GM23338 (cell line): ENCODE measurements at regions not wholly inside any gene's neighbourhood (a gene's known extent, or its start where the extent isn't known, plus 50 kb on each side); places are given as distances from the start of the nearest gene placed in this dataset.

Source experiments
- ATAC-seq: fragments of 200-7000 bp; cut with Tn5 transposase; 3 replicates; pipeline ENCODE4 v1.9.1; 2020
- DNase-seq: peaks from one replicate; pipeline ENCODE4 v3.0.0-alpha.2; 2015; ENCODE audit warnings: low spot score
- H2AFZ ChIP-seq: fragments of 200-600 bp; sonication (generic); 2 replicates; pipeline ENCODE4 v1.8.0; 2016; ENCODE audit warnings: antibody characterized with exemption, mild to moderate bottlenecking, moderate library complexity
- H3F3A ChIP-seq: fragments of 200-600 bp; sonication (generic); replicated peaks from 2 replicates; pipeline ENCODE4 v1.8.0; 2017; ENCODE audit warnings: antibody characterized with exemption, mixed run types, low read depth
- H3K27ac ChIP-seq: fragments of 200-600 bp; sonication (generic); 2 replicates; pipeline ENCODE4 v1.6.1; 2016; ENCODE audit warnings: low read depth
- H3K27me3 ChIP-seq: fragments of 200-600 bp; sonication (generic); 2 replicates; pipeline ENCODE4 v1.8.0; 2016; ENCODE audit warnings: mild to moderate bottlenecking, mixed run types, moderate library complexity; ENCODE audit not compliant: insufficient read depth
- H3K36me3 ChIP-seq: fragments of 200-600 bp; sonication (generic); 2 replicates; pipeline ENCODE4 v1.8.0; 2016; ENCODE audit warnings: mild to moderate bottlenecking; ENCODE audit not compliant: insufficient read depth
- H3K4me1 ChIP-seq: fragments of 200-600 bp; sonication (generic); 2 replicates; pipeline ENCODE4 v1.8.0; 2016; ENCODE audit warnings: mild to moderate bottlenecking, moderate library complexity; ENCODE audit not compliant: insufficient read depth
- H3K4me2 ChIP-seq: fragments of 200-600 bp; sonication (generic); 2 replicates; pipeline ENCODE4 v1.7.1; 2017; ENCODE audit warnings: mixed run types
- H3K4me3 ChIP-seq: fragments of 200-600 bp; sonication (generic); 2 replicates; pipeline ENCODE4 v1.6.1; 2016; ENCODE audit warnings: mixed run types
- H3K79me2 ChIP-seq: fragments of 200-600 bp; sonication (generic); replicated peaks from 2 replicates; pipeline ENCODE4 v1.8.0; 2017; ENCODE audit warnings: mild to moderate bottlenecking; ENCODE audit not compliant: insufficient read depth
- H3K9me2 ChIP-seq: fragments of 200-600 bp; sonication (generic); 2 replicates; pipeline ENCODE4 v1.8.0; 2017; ENCODE audit not compliant: insufficient read depth
- H4K20me1 ChIP-seq: fragments of 200-600 bp; sonication (generic); replicated peaks from 2 replicates; pipeline ENCODE4 v1.8.0; 2017; ENCODE audit warnings: mild to moderate bottlenecking; ENCODE audit not compliant: insufficient read depth
- H3K27ac Mint-ChIP-seq: 2 replicates; pipeline ENCODE4 v1.8.0; 2020; ENCODE audit warnings: inconsistent platforms, mild to moderate bottlenecking, moderate library complexity, mixed read lengths
- H3K27me3 Mint-ChIP-seq: 3 replicates; pipeline ENCODE4 v1.8.0; 2022; ENCODE audit warnings: low read depth, mild to moderate bottlenecking, moderate library complexity, mixed read lengths, inconsistent platforms; ENCODE audit not compliant: insufficient read depth, poor library complexity
- H3K36me3 Mint-ChIP-seq: 3 replicates; pipeline ENCODE4 v1.8.0; 2021; ENCODE audit warnings: low read depth, mild to moderate bottlenecking, inconsistent platforms, moderate library complexity, mixed read lengths
- H3K4me1 Mint-ChIP-seq: 3 replicates; pipeline ENCODE4 v1.8.0; 2020; ENCODE audit warnings: mild to moderate bottlenecking, inconsistent platforms, mixed read lengths
- H3K4me3 Mint-ChIP-seq: 3 replicates; pipeline ENCODE4 v1.8.0; 2021; ENCODE audit warnings: moderate library complexity, mild to moderate bottlenecking, inconsistent platforms, mixed read lengths
- H3K9me3 Mint-ChIP-seq: 3 replicates; pipeline ENCODE4 v1.8.0; 2020; ENCODE audit warnings: moderate library complexity, mild to moderate bottlenecking, inconsistent platforms, mixed read lengths
- CREB1 ChIP-seq: fragments of 250-450 bp; sonication (Bioruptor Pico); IDR thresholded peaks from 2 replicates; pipeline ENCODE4 v1.5.0; 2020; ENCODE audit warnings: low read depth, mild to moderate bottlenecking, moderate library complexity
- EZH2 ChIP-seq: fragments of 200-600 bp; sonication (generic); IDR thresholded peaks from one replicate; pipeline ENCODE4 v1.8.0; 2017; ENCODE audit warnings: antibody characterized with exemption, mild to moderate bottlenecking, low read depth; ENCODE audit not compliant: unreplicated experiment
- EZH2phosphoT487 ChIP-seq: fragments of 200-600 bp; sonication (generic); IDR thresholded peaks from one replicate; pipeline ENCODE4 v1.8.1; 2018; ENCODE audit warnings: antibody characterized with exemption; ENCODE audit not compliant: unreplicated experiment
- JUNB ChIP-seq: IDR thresholded peaks from one replicate; pipeline ENCODE4 v1.6.1; 2016; ENCODE audit warnings: antibody characterized with exemption; ENCODE audit not compliant: unreplicated experiment
- NANOG ChIP-seq: IDR thresholded peaks from 2 replicates; pipeline ENCODE4 v1.6.1; 2016; ENCODE audit warnings: antibody characterized with exemption, borderline replicate concordance
- POLR2AphosphoS5 ChIP-seq: IDR thresholded peaks from 2 replicates; pipeline ENCODE4 v1.6.1; 2016; ENCODE audit warnings: antibody characterized with exemption, low read depth
- REST ChIP-seq: IDR thresholded peaks from one replicate; pipeline ENCODE4 v1.6.1; 2018; ENCODE audit warnings: antibody characterized with exemption; ENCODE audit not compliant: unreplicated experiment
- STAT1 ChIP-seq: IDR thresholded peaks from one replicate; pipeline ENCODE4 v1.6.1; 2016; ENCODE audit warnings: antibody characterized with exemption; ENCODE audit not compliant: unreplicated experiment
- ZNF114 ChIP-seq: fragments of 250-450 bp; sonication (Bioruptor Pico); IDR thresholded peaks from 2 replicates; pipeline ENCODE4 v1.5.0; 2020; ENCODE audit warnings: mild to moderate bottlenecking, moderate library complexity
- ZNF331 ChIP-seq: fragments of 250-450 bp; sonication (Bioruptor Pico); IDR thresholded peaks from 2 replicates; pipeline ENCODE4 v1.5.0; 2020; ENCODE audit warnings: low read depth, mild to moderate bottlenecking, moderate library complexity
- ZNF462 ChIP-seq: fragments of 250-450 bp; sonication (Bioruptor Pico); IDR thresholded peaks from 2 replicates; pipeline ENCODE4 v1.5.0; 2020; ENCODE audit warnings: mild to moderate bottlenecking, moderate library complexity
- TF ChIP-seq, protein P1 (sequence below): IDR thresholded peaks from 2 replicates; pipeline ENCODE4 v1.6.1; 2016; ENCODE audit warnings: antibody characterized with exemption
- TF ChIP-seq, protein P2 (sequence below), 2 experiments: fragments of 200-600 bp in 1 of 2; sonication (generic) in 1 of 2; conservative IDR thresholded peaks; 2 replicates each; pipeline versions ENCODE4 v1.5.1 to v1.6.1; 2016 to 2017; ENCODE audit warnings: antibody characterized with exemption in 2 of 2, low read depth in 2 of 2, mild to moderate bottlenecking in 2 of 2, moderate library complexity in 1 of 2

DNA sequence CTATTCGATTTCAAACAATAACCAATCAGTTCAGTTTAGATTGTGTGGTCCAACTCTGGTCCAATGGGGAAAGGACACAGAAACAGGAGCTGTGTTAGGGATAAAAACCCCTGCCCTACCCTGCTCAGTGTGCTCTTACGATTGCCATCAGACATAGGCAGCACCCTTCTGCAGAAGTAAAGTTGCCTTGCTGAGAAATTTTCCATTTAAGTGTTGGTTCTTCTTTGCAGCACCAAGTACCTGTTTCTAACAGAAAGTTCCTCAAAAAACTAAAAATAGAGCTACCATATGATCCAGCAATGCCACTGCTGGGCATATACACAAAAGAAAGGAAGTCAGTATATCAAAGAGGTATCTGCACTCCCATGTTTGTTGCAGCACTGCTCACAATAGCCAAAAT, 206.2 kb upstream of the CNTN4 start:
- H3K27me3 ChIP-seq, result no peaks in the 10 kb centered on the region
- H3K27ac ChIP-seq, result no peak overlapping the region
- H3K36me3 Mint-ChIP-seq, result peaks cover 31% of the 10 kb centered on the region

More for the DNA sequence above, 206.2 kb upstream of the CNTN4 start:
- Histone ChIP-seq H3K4me3 (no peak overlapping the region), H3F3A (no peaks in the 10 kb centered on the region), H3K9me2 (no peaks in the 10 kb centered on the region), H3K4me2 (no peak overlapping the region), H4K20me1 (no peaks in the 10 kb centered on the region), H3K79me2 (no peaks in the 10 kb centered on the region), H3K36me3 (no peaks in the 10 kb centered on the region), H2AFZ (no peak overlapping the region), H3K4me1 (no peaks in the 10 kb centered on the region)
- no peak for TF ChIP-seq POLR2AphosphoS5
- TF ChIP-seq ZNF114 (CRISPR knock-in tag), result no peak
- TF ChIP-seq ZNF462 (CRISPR knock-in tag), result no peak
- TF ChIP-seq EZH2phosphoT487, result no peak
- no peak for TF ChIP-seq ZNF331
- no peak for TF ChIP-seq EZH2
- TF ChIP-seq NANOG, result no peak
- TF ChIP-seq STAT1, result no peak
- TF ChIP-seq CREB1 (CRISPR knock-in tag), result no peak
- TF ChIP-seq, protein P1, sequence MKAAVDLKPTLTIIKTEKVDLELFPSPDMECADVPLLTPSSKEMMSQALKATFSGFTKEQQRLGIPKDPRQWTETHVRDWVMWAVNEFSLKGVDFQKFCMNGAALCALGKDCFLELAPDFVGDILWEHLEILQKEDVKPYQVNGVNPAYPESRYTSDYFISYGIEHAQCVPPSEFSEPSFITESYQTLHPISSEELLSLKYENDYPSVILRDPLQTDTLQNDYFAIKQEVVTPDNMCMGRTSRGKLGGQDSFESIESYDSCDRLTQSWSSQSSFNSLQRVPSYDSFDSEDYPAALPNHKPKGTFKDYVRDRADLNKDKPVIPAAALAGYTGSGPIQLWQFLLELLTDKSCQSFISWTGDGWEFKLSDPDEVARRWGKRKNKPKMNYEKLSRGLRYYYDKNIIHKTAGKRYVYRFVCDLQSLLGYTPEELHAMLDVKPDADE, result no peak
- TF ChIP-seq JUNB, result no peak
- TF ChIP-seq REST, result no peak
- TF ChIP-seq, protein P2, sequence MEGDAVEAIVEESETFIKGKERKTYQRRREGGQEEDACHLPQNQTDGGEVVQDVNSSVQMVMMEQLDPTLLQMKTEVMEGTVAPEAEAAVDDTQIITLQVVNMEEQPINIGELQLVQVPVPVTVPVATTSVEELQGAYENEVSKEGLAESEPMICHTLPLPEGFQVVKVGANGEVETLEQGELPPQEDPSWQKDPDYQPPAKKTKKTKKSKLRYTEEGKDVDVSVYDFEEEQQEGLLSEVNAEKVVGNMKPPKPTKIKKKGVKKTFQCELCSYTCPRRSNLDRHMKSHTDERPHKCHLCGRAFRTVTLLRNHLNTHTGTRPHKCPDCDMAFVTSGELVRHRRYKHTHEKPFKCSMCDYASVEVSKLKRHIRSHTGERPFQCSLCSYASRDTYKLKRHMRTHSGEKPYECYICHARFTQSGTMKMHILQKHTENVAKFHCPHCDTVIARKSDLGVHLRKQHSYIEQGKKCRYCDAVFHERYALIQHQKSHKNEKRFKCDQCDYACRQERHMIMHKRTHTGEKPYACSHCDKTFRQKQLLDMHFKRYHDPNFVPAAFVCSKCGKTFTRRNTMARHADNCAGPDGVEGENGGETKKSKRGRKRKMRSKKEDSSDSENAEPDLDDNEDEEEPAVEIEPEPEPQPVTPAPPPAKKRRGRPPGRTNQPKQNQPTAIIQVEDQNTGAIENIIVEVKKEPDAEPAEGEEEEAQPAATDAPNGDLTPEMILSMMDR (conservative IDR thresholded peaks at IDR 0.05; ENCODE audit: low read depth in 2 of 2), result no peak
- Mint-ChIP-seq H3K4me1 (no peaks in the 10 kb centered on the region), H3K27me3 (no peaks in the 10 kb centered on the region), H3K4me3 (no peak overlapping the region), H3K9me3 (peaks cover 94% of the 10 kb centered on the region), H3K27ac (no peak overlapping the region)
- DNase-seq (no peak), ATAC-seq (no peak)
